GM12872 (cell line): ENCODE measurements at regions not wholly inside any gene's neighbourhood (a gene's known extent, or its start where the extent isn't known, plus 50 kb on each side); places are given as distances from the start of the nearest gene placed in this dataset.

Experiments
- CTCF ChIP-seq: IDR thresholded peaks from 3 replicates; pipeline ENCODE4 v1.5.1; 2011; ENCODE audit warnings: low read depth, mild to moderate bottlenecking, low read length, moderate library complexity; ENCODE audit not compliant: insufficient read depth

GRCh38 chr9:89744255-89744648 is 139.4 kb downstream of the GADD45G start:
- no peak for TF ChIP-seq CTCF

DNA sequence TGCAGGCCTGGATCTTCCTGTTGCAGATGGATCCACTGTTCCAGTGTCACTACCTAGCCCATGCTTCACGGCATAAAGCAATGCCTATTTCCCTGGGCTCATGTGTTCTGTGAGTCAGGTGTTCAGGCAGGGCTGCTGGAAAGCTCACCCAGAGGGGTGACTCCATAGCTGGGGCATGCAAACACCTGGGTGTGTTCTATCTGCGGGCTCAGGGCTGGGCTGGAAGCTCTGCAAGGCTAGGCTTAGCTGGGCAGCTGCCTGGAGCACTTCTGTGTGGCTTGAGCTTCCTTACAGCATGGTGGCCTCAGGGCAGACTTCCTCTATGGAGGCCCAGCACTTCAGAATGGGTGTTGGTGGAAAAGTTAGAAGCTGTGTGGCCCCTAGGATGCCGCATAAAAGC is 139.9 kb downstream of the GADD45G start:
- TF ChIP-seq CTCF, result no peak

DNA sequence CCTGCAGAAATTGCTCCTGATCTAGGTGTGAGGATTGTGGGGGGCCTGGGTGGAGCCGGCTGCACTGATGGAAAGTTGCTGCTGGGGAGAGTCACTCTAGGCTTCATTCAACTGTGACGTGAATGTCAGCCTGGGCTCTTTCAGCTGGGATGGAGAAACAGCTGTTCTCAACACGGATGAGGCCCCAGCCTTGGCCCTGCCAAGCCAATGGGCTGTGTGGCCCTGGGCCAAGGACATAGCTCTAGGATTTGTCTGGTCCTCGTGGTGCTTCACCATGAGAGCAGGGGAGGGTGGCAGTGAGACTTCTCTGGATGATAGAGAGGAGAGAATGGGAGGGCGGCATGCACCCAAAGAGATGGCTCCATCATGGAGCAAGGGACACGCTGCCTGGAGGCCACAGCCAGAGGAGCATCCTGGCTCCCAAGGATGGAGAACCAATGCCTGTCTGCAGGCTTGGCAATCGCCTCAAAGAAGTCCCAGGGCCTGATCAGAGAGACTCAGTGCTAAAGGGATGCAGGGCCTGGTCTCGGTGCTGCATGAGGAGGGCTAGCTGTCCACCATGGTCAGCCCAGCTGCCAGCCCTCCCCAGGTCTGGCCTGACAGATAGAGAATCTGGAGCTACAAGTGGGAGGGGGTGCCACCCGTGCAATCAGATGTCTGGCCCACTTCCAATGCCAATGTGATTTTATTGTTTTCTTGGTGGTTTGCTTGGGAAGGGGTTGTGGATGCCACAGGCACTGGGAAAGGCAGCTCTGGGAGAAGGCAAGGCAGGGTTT is 141.0 kb downstream of the GADD45G start:
- TF ChIP-seq CTCF, result no peak

- TF ChIP-seq CTCF, result no peak
Observed at GRCh38 chr9:89746385-89747116, 141.7 kb downstream of the GADD45G start.

- no peak for TF ChIP-seq CTCF
Observed at GRCh38 chr9:89747596-89747995, 142.8 kb downstream of the GADD45G start.

- TF ChIP-seq CTCF, result no peak
Observed at GRCh38 chr9:89748021-89748670, 143.3 kb downstream of the GADD45G start.

GRCh38 chr9:89748831-89749499 is 144.2 kb downstream of the GADD45G start:
- no peak for TF ChIP-seq CTCF
